ENCODE measurements at regions not wholly inside any gene's neighbourhood (a gene's known extent, or its start where the extent isn't known, plus 50 kb on each side); places are given as distances from the start of the nearest gene placed in this dataset.

DNA sequence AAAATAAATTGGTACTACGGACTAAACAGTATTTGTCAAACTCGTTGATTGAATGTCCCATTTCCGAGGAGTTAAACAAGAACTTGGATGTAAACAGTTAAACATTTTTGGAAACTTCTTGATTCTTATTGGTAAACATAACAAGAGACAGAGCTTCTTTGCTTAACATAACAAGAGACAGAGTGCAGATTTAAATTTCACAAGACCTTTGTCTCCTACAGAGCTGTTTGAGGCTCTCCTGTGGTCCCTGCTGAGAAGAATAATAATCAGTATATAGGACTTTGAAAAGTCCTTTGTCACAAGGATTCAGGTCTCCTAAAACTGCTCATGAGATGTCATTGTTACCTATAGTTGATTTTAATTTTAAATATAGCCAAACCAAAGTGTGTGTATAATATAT lies 170.6 kb upstream of the C21orf91 start:
- TF ChIP-seq, protein P1, sequence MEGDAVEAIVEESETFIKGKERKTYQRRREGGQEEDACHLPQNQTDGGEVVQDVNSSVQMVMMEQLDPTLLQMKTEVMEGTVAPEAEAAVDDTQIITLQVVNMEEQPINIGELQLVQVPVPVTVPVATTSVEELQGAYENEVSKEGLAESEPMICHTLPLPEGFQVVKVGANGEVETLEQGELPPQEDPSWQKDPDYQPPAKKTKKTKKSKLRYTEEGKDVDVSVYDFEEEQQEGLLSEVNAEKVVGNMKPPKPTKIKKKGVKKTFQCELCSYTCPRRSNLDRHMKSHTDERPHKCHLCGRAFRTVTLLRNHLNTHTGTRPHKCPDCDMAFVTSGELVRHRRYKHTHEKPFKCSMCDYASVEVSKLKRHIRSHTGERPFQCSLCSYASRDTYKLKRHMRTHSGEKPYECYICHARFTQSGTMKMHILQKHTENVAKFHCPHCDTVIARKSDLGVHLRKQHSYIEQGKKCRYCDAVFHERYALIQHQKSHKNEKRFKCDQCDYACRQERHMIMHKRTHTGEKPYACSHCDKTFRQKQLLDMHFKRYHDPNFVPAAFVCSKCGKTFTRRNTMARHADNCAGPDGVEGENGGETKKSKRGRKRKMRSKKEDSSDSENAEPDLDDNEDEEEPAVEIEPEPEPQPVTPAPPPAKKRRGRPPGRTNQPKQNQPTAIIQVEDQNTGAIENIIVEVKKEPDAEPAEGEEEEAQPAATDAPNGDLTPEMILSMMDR (conservative IDR thresholded peaks at IDR 0.05 in 1 of 2, IDR thresholded peaks at IDR 0.05 in 1 of 2; ENCODE audit: extremely low read depth in 1 of 2, insufficient read depth in 1 of 2, low read depth in 1 of 2, low read length in 2 of 2) = no peak
- TF ChIP-seq EZH2 (IDR thresholded peaks at IDR 0.05; ENCODE audit: borderline replicate concordance, low read length) = no peak

Measured in mammary epithelial cell (primary cell).